ENCODE measurements at regions not wholly inside any gene's neighbourhood (a gene's known extent, or its start where the extent isn't known, plus 50 kb on each side); places are given as distances from the start of the nearest gene placed in this dataset.

GRCh38 chr11:37406651-37407050, 808.6 kb upstream of the RAG2 start:
- Histone ChIP-seq H3K36me3 (no peaks in the 10 kb centered on the region), H3K4me1 (no peaks in the 10 kb centered on the region), H3K27ac (no peak overlapping the region), H3K27me3 (replicated peaks in 1 of 7) (no peaks in the 10 kb centered on the region), H3K4me3 (no peak overlapping the region), H3K9me3 (peaks cover 0 to 14% (median 8%) of the 10 kb centered on the region in 8 donors)
- WGBS, 5 donors, result 67 to 76% (median 73%) methylated on average over 1 of the region's 1 CpG
- no peak for DNase-seq
- TF ChIP-seq, protein P1, sequence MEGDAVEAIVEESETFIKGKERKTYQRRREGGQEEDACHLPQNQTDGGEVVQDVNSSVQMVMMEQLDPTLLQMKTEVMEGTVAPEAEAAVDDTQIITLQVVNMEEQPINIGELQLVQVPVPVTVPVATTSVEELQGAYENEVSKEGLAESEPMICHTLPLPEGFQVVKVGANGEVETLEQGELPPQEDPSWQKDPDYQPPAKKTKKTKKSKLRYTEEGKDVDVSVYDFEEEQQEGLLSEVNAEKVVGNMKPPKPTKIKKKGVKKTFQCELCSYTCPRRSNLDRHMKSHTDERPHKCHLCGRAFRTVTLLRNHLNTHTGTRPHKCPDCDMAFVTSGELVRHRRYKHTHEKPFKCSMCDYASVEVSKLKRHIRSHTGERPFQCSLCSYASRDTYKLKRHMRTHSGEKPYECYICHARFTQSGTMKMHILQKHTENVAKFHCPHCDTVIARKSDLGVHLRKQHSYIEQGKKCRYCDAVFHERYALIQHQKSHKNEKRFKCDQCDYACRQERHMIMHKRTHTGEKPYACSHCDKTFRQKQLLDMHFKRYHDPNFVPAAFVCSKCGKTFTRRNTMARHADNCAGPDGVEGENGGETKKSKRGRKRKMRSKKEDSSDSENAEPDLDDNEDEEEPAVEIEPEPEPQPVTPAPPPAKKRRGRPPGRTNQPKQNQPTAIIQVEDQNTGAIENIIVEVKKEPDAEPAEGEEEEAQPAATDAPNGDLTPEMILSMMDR (IDR thresholded peaks at IDR 0.05 in 8 of 11, conservative IDR thresholded peaks at IDR 0.05 in 3 of 11), result no peak
- TF ChIP-seq POLR2A (IDR thresholded peaks at IDR 0.05) (no peak), POLR2AphosphoS5 (IDR thresholded peaks at IDR 0.05) (no peak)
- intact Hi-C loops (cut with DNase I; ENCODE audit: low total_unique reads), result no loop called here

DNA sequence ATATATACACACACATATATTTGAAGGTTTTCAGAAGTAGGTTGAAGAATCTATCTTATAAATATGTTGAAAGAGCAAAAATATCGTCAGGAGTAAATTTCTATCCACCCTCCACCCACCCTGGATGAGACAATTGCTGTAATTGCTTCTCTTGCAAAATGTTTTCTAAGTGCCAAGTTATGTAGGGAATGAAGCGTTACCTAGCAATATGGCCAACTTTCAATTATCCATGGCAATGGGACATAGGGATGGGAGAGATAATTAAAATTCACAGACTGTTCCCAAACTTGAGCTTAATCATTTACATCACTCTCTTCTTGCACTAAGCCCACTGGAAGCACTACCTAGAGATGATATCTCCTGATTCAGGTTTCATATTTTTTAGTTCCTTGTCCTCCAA, 806.2 kb upstream of the RAG2 start:
- H3K9me3 ChIP-seq, result peaks cover 0 to 12% (median 8%) of the 10 kb centered on the region in 8 donors
- intact Hi-C loops (cut with DNase I; ENCODE audit: low total_unique reads), result no loop called here
- TF ChIP-seq, protein P1 (IDR thresholded peaks at IDR 0.05 in 8 of 11, conservative IDR thresholded peaks at IDR 0.05 in 3 of 11), result no peak
- no peak for TF ChIP-seq POLR2A (IDR thresholded peaks at IDR 0.05)
- no peak for TF ChIP-seq POLR2AphosphoS5 (IDR thresholded peaks at IDR 0.05)
- no peaks in the 10 kb centered on the region for H3K27me3 ChIP-seq (replicated peaks in 1 of 7)
- DNase-seq, result no peak
- H3K4me3 ChIP-seq, result no peak overlapping the region
- H3K36me3 ChIP-seq, result no peaks in the 10 kb centered on the region
- no peaks in the 10 kb centered on the region for H3K4me1 ChIP-seq
- WGBS, 5 donors, result 67 to 80% (median 73%) methylated on average over 2 of the region's 2 CpGs
- H3K27ac ChIP-seq, result no peak overlapping the region

DNA sequence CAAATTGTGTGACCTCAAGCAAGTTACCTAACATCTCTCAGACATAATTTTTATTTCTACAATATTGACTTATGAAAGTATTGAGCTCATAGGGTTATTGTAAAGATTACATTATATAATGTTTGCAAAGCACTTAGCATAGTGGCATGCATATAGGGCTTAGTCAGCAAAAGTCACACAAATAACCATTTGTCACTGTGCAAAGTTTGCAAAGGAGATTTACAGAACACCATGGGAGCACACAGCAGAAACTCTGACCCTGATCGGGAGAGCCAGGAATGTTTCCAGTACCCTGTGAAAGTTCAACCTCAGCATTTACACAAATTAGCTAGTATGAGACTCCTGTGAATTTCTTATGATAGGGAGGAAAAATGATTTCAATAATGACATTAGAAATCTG, 804.6 kb upstream of the RAG2 start:
- Histone ChIP-seq H3K36me3 (no peaks in the 10 kb centered on the region), H3K27me3 (replicated peaks in 1 of 7) (no peaks in the 10 kb centered on the region), H3K9me3 (peaks cover 0 to 11% (median under 1%) of the 10 kb centered on the region in 8 donors), H3K27ac (no peak overlapping the region), H3K4me1 (no peaks in the 10 kb centered on the region), H3K4me3 (no peak overlapping the region)
- TF ChIP-seq, protein P1 (IDR thresholded peaks at IDR 0.05 in 8 of 11, conservative IDR thresholded peaks at IDR 0.05 in 3 of 11), result no peak
- TF ChIP-seq POLR2AphosphoS5 (IDR thresholded peaks at IDR 0.05), result no peak
- no peak for TF ChIP-seq POLR2A (IDR thresholded peaks at IDR 0.05)
- DNase-seq, result no peak
- intact Hi-C loops (cut with DNase I; ENCODE audit: low total_unique reads), result no loop called here
- WGBS, 5 donors, result 81 to 96% (median 88%) methylated on average over 1 of the region's 1 CpG

DNA sequence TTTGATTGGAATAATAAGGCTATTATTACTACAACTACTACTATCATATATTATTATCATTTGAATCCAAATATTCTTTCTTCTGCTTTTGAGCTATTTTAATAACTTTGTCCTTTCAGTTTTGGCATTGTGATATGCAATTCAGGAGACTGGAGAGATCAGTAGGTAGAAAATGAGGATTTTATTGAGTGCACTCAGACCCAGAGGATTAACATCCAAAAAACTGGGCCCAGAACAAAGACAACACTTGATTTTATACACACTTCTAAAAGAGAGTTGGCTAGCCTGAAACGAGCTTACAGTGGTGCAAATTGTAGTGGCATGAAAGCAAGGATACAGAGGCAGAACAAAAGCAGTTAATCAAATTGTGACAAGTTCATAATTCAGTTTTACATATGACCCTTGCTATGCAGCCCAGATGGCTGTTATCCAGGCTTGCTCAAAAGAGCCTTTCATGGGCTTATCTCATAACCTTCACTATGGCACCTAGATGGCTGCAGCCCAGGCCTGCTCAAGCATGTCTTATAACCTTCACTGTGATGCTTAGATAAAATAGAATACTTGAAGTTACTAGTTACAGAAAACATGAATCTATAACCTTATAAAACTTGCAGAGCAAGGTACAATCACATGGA, 796.3 kb upstream of the RAG2 start:
- Histone ChIP-seq H3K4me1 (no peaks in the 10 kb centered on the region), H3K36me3 (no peaks in the 10 kb centered on the region)
- WGBS, 5 donors, result 33 to 69% (median 50%) methylated on average over 1 of the region's 1 CpG

More for the DNA sequence above, 796.3 kb upstream of the RAG2 start:
- Histone ChIP-seq H3K27me3 (replicated peaks in 1 of 7) (no peaks in the 10 kb centered on the region), H3K9me3 (peaks cover 0 to 73% (median 52%) of the 10 kb centered on the region in 8 donors), H3K27ac (no peak overlapping the region), H3K4me3 (no peak overlapping the region)
- intact Hi-C loops (cut with DNase I; ENCODE audit: low total_unique reads), result no loop called here
- TF ChIP-seq POLR2AphosphoS5 (IDR thresholded peaks at IDR 0.05) (no peak), POLR2A (IDR thresholded peaks at IDR 0.05) (no peak)
- TF ChIP-seq, protein P1 (IDR thresholded peaks at IDR 0.05 in 8 of 11, conservative IDR thresholded peaks at IDR 0.05 in 3 of 11), result no peak
- DNase-seq, result no peak

Measured in spleen (tissue), 11 donors.